Fibroblast of skin of abdomen (primary cell): ENCODE measurements at regions not wholly inside any gene's neighbourhood (a gene's known extent, or its start where the extent isn't known, plus 50 kb on each side); places are given as distances from the start of the nearest gene placed in this dataset.
"Not testable (repeated sequence)": the region's sequence is repeated elsewhere in the genome, so short reads cannot be mapped to it uniquely, and the experiment has no call there.

Source experiments
- DNase-seq: peaks from one replicate; pipeline ENCODE4 v3.0.0-alpha.2; 2013

DNA sequence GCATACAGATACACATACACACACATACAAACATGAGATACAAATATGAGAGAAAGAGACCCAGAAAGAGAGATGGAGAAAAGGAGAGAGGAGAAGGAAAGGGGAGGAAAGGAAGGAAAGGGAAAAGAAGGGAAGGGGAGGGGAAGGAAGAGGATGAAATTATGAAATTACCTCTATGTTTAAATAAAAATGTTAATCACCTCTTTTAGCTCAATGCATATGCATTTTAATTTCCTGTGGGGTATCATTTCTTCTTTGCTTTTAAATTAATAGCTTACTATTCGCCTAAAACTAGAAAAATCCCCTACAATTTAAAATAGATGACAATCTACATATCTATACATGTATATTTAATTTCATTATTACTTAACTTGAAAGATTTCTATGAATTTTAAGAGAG is 958.0 kb upstream of the CNTN5 start:
- DNase-seq = no peak

DNA sequence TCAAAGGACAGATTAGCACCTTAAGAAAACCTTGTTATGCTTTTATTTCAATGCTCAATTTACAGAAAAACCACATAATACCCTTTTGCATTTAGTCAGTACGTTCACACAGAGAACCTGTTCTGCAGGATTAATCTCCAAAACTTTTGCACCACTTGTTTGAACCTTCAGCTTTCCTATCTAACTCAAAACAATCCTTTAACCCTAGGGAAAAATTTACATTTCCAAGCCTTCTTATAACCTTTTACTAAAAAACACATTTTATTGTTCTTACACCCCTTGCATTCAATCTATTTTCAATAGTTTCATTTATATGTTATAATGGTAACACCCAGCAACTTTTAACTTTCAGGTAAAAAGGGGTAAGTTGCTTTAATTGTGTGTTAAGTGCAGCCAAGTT is 952.5 kb upstream of the CNTN5 start:
- DNase-seq = no peak

DNA sequence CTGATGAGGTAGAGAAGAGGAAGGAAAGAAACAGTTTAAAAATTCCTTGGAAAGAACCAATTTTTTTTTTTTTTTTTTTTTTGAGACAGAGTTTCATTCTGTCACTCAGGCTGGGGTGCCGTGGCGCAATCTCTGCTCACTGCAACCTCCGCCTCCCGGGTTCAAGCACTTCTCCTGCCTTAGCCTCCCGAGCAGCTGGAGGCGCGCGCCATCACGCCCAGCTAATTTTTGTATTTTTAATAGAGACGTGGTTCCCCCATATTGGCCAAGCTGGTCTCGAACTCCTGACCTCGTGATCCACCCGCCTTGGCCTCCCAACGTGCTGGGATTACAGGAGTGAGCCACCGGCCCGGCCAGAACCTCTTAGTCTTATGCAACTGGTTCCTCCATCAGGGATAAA is 951.6 kb upstream of the CNTN5 start:
- not testable (repeated sequence) for DNase-seq

DNA sequence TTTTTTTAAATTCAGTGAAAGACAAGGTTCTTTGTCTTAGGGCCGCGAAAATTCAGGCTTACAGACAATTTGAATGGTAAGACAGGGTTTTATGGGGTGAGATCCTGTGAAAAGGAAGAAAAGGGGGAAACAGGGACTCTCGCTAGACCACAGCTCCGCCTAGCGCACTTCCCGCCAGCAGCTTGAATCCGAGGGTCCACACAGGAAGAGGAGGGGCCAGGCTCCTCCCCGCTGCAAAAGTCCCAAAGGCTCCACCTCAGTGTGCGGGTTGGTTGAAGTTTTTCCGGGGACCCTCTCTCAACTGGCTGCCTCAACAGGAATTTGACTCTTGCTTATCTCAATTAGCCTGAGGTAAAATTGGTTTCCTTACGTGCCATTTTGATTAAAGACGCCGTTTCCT is 950.9 kb upstream of the CNTN5 start:
- no peak for DNase-seq

DNA sequence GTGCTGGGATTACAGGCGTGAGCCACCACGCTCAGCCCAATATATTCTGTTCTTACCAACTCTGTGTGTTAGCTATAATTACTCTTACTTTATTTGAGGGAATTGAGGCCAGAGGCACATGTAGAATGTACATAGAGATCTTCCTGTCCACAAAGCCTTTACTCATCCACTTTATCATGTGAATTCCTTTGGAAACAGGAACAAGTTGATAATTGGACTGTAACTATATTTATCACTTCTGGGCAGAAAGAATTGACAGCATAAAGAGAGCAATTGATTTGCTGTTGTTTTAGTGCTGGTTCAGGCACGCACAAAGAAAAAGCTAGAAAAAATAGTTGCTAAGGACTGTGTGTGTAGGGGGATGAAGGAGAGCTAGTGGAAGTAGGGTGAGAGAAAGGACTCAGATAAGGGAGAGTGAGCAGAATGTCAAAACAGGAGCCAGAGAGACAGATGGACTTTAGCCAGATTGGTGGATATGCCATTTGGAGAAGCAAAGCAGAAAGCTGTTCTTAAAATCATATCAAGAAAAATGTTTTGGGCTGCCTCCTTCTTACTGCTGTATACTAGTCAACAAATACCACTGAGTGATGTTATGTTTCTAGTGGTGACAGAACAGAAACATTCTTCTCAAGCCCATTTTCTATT is 929.8 kb upstream of the CNTN5 start:
- no peak for DNase-seq

DNA sequence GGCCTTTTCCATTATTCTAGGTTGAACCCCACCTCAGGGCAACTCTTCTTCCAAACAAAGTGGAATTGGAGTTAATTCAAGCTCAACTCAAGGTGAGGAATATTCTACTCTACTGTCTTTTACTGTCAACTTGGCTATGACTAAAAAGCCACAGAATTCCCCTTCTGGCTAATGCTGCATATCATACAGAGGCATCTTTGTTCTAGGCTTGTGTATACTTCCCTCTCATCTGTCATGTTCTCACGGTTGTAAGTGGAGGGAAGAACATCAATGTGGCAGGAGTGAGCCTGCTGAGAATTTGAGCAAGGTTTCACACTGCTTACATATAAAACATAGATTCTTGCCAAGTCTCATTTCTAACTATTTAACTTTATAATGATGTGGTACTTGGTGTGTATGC is 921.4 kb upstream of the CNTN5 start:
- DNase-seq = no peak

DNA sequence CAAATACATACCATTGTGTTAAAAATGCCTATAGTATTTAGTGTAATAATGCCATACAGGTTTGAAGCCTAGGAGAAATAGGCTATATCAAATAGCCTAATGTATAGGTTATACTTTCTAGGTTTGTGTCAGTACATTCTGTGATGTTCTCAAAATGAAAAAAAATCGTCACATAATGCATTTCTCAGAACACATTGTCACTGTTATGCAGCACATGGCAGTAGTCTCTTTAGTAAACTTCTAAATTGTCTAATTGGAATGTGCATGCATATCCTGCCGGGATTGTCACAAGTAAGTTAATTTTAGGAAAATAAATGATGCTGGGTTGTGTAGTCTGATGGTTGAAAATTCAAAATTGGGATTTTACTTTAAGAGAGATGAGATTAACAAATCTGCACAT is 920.1 kb upstream of the CNTN5 start:
- no peak for DNase-seq

DNA sequence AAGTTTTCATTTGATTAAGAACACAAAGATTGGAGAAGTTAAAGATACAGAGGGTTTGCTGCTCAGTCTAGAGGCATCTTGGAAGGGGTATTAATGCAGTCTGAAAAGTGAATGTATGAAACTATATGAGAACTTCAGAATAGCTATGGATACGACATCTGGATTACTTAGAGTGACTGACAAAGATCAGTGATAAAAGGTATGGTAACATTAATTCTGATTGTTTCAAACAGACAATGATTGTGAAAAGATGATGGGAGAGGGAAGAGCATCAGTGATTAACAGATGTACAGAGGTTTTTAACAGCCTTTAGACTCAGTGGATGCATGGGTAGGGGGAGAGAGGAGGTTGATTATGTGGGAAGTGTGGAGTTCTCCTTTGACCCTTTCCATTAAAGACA is 919.4 kb upstream of the CNTN5 start:
- DNase-seq = no peak

DNA sequence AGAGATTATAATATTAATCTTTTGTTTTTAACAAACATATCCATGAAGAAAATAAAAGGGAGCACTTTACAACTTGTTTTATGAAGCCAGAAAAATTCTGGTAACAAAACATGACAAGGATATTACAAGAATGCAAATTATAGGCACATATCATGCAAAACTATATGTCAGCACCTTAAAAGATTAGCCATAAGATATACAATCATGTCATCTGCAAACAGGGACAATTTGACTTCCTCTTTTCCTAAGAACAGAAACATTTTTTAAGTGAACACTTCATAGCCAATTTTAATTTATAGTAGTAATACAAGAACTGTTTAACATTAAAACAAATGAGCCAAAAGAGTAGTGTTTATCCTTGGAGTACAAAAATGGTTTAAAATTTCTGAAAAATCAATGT is 916.5 kb upstream of the CNTN5 start:
- DNase-seq = no peak

DNA sequence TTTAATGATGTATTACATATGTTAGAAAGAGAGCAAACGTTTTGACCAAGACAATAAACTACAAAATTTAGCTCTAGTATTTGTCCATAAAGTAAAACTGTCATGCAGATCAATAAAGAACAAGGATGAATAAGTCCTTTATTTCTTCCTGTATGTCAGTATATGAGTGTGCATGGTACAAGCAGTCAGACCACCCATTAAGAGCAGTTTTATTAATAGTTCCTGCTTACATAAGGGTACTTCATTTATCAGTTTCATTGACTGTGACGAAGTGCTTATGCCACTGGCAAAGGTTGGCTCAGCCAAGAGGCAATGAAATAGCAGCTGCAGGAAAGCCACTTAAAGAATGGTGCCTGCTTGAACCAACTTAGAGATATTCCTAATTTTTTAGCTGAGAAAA is 913.0 kb upstream of the CNTN5 start:
- no peak for DNase-seq

DNA sequence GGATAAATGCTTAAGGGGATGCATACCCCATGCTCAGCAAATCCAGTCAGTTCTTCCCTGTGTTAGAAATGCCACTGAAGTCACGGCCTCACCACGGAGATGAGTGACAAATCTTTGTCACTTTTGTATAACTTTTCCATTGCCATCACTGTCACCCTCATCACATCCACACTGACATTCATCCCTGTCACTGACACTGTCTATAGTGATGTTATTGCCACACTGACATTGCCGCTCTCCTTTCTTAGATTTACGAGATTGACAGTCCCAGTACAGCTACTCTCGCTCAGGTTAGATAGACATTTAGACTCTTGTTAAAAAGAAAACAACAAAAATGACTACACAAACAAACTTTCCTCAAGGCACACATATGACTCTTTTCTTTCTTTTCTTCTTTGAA is 910.7 kb upstream of the CNTN5 start:
- no peak for DNase-seq

DNA sequence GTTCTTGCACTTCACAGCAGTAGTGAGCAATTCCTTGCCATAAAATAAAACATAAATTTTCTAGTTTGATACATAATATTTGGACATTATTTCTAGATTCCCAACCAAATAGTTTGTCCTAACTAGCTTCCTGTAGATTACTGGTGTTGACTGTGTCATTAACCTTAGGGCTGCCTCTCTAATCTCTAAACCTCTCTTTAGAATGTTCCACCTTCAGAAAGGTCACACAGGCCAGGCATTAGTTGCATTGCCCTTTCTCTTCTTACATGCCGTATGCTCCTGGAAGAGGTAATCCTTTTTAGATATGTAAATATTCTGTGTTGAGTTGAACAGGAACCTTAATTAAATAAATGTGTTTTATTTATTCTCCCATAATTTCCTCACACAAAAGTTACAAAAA is 904.9 kb upstream of the CNTN5 start:
- no peak for DNase-seq

DNA sequence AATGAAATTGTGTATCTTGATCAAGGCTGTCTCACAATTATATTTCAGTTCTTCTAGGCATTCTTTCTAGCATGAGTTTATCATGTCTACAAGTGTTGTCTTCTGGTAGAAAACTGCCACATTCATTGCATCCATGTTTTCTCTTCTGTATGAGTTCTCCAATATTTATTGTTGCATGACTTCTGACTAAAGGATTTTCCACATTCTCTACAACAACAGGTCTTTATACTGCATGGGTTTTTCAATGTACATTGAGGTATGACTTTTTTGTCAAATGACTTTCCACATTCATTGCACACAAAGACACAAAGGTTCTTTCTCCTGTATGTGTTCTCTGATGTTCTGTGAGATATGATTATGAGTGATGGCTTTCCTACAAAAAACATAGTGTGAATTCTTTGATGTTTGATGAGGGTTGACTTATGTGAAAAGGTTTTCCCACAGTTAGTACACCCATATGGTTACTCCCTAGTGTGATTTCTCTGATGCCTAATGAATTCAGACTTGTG is 890.6 kb upstream of the CNTN5 start:
- DNase-seq = no peak

DNA sequence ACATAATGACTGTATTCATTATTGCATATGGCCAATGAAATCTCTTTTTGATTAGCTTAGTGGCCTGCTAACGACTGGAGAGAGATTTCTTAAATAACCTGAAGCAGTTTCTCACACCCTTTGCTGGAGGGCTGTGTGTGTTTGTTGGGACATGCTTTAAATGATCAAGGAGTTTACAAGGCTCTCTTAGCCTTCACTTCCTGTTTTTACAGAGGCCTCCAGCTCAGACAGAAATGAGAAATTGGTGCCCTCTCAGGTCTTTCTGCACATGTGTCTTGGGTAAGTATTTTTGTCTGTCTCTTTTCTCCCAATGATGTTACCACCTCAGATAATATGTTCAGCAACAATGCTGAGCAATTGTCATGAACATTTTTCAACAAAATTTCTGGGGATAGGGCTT is 884.4 kb upstream of the CNTN5 start:
- DNase-seq = no peak

DNA sequence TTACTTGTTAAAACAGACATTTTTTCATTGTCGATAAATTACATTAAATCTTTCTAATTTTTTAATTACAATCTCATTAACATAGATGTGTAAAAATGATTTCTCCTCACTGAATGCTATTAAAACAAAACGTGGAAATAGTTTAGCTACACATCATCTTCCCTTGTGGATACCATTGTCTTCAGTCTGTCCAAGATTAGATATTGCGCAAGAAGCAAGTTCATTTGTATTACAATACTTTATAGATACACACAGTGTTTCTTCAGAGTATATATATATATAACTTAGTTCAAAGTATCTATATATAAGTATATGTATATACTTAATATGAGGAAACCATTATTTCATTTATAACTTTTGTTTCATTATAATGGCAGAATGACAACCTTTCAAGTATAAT is 883.3 kb upstream of the CNTN5 start:
- DNase-seq = no peak

DNA sequence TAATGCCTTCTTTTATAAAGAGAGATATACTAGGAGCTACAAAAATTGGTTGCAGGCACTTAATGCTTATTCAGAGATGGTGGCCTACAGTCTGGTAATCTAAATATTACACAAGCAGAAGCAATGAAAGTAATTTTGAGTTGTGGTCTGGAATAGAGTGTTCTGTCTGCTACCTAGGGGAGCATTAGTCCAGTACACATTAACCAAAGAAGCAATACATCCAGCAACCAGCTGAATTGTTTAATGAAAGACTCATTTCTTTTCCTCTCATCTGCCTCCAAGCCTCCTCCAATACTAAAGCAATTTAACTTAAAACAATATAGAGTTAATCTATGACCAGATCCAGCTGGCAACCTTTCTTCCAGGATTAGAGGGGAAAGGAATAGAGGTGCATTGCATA is 877.1 kb upstream of the CNTN5 start:
- no peak for DNase-seq

DNA sequence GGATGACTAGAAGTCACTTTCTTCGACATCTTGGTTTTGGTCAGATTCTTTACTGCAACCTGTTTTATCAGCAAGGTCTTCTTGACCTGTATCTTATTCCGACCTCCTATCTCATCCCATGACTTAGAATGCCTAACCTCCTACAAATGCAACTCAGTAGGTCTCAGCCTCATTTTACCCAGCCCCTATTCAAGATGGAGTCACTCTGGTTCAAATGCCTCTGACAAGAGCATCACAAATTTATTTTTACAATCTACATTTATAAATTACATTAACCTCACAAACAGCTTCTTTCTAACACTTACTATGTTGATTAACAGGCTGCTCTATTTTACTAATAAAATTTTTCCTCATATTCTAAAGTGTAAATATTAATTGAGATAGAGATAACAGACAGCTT is 867.0 kb upstream of the CNTN5 start:
- DNase-seq = no peak

DNA sequence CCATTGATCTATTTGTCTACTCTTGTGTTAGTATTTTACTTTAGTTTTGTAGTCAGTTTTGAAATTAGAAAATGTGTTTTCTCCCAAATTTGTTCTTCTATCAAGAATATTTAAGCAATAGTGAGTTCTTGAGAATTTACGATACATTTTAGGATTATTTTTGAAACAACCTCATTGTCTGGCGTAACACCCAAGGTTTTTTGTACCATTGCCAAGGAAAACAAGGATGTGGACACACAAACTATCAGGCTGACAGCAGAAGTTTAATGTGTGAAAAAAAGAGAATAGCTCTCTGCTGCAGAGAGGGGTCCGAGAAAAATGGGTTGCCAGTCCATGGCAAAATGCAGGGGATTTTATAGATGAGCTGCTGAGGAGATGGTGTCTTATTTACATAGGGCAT is 865.1 kb upstream of the CNTN5 start:
- DNase-seq = no peak

DNA sequence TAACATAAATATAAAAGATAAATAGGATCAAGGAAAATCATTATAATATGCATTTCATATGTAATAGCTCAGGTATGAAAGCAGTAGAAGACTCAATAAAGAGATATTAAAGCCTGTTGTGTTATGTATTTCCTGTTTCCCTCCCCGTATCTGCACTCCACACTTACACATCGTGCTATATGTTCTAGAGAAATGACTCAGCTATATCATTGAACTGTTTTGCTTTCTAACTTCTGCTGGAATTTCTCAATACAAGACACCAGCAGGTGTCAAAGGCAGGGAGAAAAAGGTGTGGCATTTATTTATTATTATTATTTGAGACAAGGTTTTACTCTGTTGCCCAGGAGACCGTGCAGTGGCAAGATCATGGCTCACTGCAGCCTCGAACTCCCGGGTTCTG is 842.8 kb upstream of the CNTN5 start:
- DNase-seq = no peak

DNA sequence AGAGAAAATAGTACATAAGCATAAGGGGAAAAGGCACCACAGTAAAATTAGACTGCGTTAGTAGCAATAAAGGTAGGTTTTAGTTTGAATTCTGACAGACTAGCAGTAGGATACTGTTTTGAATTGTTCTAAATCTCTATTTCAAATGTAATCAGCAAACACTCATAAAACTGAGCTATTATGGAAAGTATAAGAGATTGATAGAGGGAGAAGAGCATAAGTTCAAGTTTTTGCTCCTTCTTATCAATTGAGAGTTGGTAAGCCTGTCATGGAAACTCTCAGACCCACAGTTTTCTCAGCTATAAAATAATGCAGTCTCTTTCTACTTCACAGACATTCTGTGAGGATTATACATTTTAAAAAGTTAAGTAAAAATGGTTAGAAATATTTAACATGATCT is 840.2 kb upstream of the CNTN5 start:
- no peak for DNase-seq

DNA sequence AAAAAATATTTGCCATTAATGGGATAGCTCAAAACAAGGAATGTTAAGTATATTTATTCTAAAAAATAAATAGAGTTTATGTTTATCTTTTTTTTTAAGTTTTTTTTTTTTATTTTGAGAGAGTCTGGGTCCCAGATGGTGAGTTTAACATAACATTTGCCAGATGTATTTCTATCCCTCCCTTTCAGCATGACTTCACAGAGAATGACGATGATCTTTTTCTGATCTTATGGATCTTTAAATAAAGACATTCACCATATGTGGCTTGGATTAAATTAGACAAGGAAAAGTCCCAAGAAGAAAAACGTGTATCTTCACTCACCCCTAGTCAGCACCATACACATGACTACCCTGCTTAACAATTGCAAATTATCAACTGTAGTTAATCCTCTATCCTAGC is 839.8 kb upstream of the CNTN5 start:
- DNase-seq = no peak

DNA sequence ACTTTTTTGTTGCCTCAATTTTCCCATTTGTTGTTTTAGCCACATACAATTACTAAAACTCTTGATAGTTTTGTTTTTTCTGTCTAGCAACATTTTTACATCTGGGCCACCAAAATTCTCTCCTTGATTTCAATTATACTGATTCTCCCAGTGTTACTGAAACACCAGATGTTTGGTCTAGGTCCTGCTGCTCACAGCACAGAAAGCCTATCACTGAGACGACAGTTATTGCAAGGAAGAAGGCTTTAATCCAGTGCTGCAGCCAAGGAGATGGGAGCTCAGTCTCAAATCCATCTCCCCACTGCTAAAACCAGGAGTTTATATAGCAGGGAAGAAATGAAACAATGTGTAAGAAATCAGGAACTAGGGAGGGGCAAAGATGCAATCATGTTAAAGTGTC is 837.7 kb upstream of the CNTN5 start:
- DNase-seq = no peak

DNA sequence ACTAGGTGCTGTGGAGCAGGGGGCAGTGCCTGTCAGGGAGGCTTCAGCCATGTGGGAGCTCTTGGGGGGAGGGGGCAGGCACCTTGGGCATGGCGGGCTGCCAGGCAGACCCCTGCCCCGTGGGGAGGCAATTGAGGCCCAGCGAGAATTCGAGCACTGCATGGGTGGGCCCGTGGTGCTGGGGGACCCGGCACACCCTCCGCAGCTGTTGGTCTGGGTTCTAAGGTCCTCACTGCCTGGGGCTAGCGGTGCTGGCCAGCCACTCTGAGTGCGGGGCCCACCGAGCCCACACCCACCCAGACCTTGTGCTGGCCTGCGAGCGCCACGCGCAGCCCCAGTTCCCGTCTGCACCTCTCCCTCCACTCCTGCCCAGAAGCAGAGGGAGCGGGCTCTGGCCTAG is 835.5 kb upstream of the CNTN5 start:
- no peak for DNase-seq

DNA sequence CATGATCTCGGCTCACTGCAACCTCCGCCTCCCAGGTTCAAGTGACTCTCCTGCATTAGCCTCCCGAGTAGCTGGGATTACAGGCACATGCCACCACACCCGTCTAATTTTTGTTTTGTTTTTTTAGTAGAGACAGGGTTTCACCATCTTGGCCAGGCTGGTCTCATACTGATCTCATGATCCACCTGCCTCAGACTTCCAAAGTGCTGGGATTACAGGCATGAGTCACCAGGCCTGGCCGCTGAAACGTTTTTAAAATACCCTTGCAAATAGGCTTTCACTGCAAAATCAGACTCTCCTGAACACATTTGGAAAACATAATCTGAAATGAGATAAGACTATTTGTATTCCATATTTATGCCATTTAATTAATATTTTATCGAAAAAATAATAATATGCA is 826.1 kb upstream of the CNTN5 start:
- DNase-seq = no peak

DNA sequence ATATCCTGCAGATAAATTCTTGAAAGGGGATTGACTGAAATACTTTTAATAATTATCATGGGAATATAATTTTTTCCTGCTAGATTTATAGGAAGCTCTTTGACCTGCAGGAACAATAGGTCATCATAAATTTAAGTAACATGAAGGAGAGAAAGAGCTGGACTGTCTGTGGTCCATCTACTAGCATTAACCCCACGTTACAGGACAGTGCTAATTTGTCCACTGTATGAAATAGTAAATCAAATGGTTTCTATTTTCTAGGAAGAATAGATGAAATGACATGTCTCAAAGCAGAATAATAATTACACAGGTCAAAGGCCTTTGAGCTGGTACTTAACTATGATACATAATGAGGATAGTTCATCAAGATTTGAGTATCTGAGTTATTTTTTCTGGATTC is 825.4 kb upstream of the CNTN5 start:
- no peak for DNase-seq

DNA sequence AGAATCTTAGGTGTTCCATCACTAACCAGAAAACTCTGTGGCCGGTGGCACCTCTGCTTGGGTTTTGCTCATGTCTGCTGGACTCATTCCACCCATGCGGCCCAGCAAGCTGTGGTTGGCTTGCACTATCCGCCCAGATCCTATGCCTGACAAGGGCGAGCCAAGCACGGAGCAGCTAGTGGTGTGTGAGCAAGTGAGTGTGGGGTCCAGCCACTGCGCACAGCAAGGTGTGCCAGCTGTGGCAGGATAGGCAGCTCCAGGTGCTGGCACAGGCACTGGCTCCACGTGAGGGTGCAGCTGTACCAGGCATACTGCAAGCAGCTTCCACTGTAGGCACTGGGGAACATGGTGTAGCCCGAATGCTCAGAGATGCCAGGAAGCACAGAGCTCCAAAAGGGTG is 813.7 kb upstream of the CNTN5 start:
- DNase-seq = no peak
